H54 (cell line): ENCODE measurements at regions not wholly inside any gene's neighbourhood (a gene's known extent, or its start where the extent isn't known, plus 50 kb on each side); places are given as distances from the start of the nearest gene placed in this dataset.
"Not testable (repeated sequence)": the region's sequence is repeated elsewhere in the genome, so short reads cannot be mapped to it uniquely, and the experiment has no call there.

Source experiments
- DNase-seq: peaks from one replicate; pipeline ENCODE4 v3.0.0; 2011; ENCODE audit warnings: low spot score, mixed read lengths; ENCODE audit not compliant: insufficient read length
- FAIRE-seq: peaks from 3 replicates; lab custom pipeline; 2011; peaks lifted over from hg19 to GRCh38; lab: Jason Lieb, UNC
- POLR2A ChIP-seq: IDR thresholded peaks from 2 replicates; pipeline ENCODE4 v1.6.1; 2011; ENCODE audit warnings: low read depth, mild to moderate bottlenecking, low read length

DNA sequence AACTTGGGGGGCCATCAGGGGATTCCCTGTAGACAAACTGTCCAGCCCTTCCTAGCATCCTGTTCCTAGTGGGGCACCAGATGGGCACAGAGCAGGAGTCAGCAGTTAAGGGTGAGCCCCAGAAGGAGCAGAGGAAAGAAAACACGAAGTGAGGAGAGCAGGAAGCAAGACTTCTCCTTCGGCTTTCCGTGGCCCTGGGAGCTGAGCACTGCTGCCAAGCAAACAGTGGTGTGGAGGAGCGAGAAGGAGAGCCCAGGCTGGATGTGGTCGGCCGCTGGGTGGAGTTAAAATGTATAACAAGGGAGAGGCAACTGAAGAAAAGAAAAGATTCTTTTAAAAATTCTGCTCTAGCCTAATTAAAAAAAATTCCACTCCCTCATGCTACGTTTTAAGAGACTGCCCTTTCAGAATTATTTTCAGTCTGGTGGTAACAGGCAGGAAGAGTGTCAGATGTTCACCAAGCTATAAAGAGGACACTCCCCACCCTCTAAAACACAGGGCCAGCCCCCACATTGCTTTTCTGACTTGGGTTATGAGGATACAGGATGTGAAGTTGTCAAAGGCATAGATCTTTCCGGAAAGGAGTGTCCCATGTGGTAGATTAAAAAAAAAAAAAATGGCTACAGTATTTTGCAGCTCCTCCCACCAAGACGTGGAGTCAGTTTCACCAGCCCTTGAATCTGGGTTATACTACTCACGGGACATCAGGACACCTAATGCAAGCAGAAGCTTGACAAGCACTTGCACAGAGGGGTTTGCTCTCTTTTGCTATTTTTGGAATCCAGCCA lies 74.9 kb upstream of the ZFHX3 start:
- no peak for FAIRE-seq
- no peak for TF ChIP-seq POLR2A
- DNase-seq, result no peak

DNA sequence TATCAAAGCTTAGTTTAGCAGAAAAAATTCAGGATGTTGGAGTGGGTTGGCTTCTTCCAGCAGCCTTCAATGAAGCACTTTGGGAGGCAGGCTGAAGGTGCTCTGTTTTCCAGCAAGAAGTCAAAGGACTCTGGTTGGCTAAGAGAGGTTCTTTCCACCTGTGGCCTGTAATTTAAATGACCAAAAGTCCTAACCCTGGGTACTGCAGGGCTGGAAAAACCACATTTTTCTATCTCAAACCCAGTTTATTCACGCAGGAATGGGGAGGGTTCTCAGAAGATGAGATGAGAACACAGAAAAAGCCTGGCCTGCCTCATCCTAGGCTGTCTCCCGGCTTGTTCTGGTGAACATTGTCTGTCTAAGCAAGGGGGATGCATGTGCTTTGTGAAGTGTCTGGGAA lies 68.6 kb upstream of the ZFHX3 start:
- FAIRE-seq (no peak), DNase-seq (no peak)
- no peak for TF ChIP-seq POLR2A

GRCh38 chr16:73113336-73113735 lies 65.4 kb upstream of the ZFHX3 start:
- TF ChIP-seq POLR2A, result no peak
- FAIRE-seq, result no peak
- DNase-seq, result no peak

DNA sequence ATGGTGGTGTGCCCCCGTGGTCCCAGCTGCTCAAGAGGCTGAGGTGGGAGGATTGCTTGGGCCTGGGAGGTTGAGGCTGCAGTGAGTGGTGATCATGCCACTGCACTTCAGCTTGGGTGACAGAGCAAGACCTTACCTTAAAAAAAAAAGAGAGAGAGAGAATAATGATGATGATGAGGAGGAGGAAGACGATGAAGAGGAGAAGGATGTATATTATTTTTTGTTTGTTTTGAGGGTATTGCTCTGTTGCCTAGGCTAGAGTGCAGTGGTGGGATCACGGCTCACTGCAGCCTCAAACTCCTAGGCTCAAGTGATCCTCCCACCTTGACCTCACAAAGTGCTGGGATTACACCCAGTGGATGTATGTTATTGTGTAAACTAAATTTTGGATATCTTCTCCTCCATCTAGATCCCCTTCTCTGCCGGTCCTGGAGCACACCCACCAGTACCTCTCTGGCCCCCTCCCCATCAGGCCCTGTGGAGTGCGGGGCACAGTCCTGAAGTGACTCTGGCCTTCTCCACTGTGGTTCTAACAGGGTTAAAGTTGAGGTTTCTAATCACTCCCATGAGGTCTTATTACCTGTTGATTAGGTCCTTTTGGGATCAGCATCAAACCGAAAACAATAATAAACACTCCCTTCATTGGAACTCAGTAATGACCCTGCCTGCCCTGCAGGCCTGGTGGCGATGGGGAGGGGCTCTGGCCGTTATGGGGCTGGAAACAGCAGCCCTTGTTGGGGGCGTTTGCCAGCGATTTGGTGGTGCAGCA lies 60.5 kb upstream of the ZFHX3 start:
- DNase-seq (no peak), FAIRE-seq (no peak)

DNA sequence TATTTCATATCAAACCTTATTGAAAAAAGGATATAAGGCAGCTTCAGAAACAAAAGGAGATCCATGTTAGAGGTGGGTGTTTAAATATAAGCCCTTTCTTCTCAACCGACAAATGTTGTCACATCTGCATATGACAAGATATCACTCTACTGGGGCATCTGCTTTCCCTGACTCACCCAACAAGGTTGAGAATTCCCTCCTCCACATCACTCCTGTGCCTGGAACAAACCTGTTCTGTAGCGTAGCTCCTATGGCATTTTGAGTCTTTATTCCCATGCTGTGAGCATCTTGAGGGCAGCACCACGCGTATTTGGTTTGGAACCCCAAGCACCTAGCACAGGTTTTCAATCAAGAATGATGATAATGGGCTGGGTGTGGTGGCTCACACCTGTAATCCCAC lies 59.4 kb upstream of the ZFHX3 start:
- DNase-seq, result no peak
- no peak for TF ChIP-seq POLR2A
- no peak for FAIRE-seq

More for the DNA sequence above, 60.5 kb upstream of the ZFHX3 start:
- TF ChIP-seq POLR2A, result no peak

DNA sequence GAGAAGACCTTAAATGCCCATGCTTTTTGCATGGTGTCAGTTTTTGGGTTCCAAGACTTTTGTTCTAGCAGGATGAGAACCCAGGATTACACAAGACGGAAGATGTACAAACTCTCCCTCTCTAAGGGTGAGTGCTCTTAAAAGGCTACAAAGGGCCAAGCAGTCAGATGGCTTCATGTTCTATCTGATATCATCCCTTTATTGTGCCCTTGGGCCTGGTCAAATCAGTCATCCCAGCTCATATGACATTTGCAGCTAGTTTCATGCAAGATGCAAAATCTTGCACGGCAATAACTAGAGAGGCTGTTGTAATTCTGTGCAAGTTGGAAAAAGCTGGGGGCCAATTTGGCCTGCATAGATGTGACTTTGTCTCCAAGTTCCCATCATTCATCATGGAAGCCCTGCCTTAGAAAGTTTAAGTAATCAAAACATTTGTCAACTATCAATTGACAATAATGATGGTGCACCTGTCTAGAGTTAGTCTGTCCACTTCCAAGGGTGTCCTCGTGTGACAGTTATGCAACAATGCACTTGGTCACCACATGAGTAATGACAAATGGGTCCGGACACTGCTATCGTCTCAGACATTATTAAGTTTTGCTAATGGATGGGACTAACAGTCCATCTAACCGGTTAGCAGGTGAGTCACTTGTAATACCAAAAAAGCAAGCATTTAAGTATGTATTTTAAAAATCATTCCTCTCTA lies 58.6 kb upstream of the ZFHX3 start:
- FAIRE-seq (no peak), DNase-seq (no peak)
- no peak for TF ChIP-seq POLR2A

DNA sequence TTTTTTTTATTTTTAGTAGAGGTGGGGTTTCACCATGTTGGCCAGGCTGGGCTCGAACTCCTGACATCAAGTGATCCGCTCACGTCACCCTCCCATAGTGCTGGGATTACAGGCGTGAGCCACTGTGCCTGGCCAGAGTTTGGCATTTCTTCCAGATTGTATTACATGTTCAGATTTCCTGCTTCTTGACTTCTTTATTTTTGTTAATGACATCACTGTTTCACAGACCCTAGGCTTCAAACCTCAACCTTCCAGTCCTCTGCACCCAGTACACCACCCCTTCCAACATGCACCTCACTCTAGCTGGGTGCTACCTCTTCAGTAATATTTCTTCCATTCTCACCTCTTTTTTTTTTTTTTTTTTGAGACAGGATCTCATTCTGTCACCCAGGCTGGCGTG lies 53.6 kb upstream of the ZFHX3 start:
- no peak for TF ChIP-seq POLR2A
- FAIRE-seq (no peak), DNase-seq (no peak)

DNA sequence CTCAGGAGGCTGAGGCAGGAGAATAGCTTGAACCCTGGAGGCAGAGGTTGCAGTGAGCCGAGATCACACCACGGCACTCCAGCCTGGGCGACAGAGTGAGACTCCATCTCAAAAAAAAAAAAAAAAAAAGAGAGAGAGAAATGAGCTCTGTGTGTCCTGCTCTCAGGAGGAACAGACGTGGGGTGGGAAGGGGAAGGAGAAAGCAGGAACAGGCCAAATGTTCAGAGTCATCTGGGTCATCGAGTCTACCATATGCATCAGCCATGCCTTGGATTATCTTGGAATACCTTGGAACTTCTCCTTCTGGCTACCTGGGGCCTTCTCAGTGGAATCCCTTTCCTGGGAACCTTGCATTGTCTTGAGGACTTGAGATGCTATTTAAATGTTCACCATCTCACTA lies 51.7 kb upstream of the ZFHX3 start:
- DNase-seq, FAIRE-seq: not testable (repeated sequence)
